Neuronal stem cell (in vitro differentiated cells): ENCODE measurements at regions not wholly inside any gene's neighbourhood (a gene's known extent, or its start where the extent isn't known, plus 50 kb on each side); places are given as distances from the start of the nearest gene placed in this dataset.

Experiments
- DNase-seq: peaks from one replicate; pipeline ENCODE4 v3.0.0-alpha.2; 2013; ENCODE audit warnings: low spot score
- H2AFZ ChIP-seq: one replicate; pipeline ENCODE4 v1.6.1; 2013; ENCODE audit warnings: mild to moderate bottlenecking, low read length, inconsistent platforms
- H2AK5ac ChIP-seq: 2 replicates; pipeline ENCODE4 v1.6.1; 2013; ENCODE audit warnings: low read depth, mild to moderate bottlenecking, inconsistent platforms, low read length, moderate library complexity, mixed read lengths
- H2BK120ac ChIP-seq: 2 replicates; pipeline ENCODE4 v1.6.1; 2013; ENCODE audit warnings: low read depth, mild to moderate bottlenecking, inconsistent platforms, low read length, moderate library complexity, mixed read lengths
- H2BK12ac ChIP-seq: one replicate; pipeline ENCODE4 v1.6.1; 2013; ENCODE audit warnings: low read length, inconsistent platforms
- H2BK15ac ChIP-seq: 2 replicates; pipeline ENCODE4 v1.6.1; 2013; ENCODE audit warnings: mild to moderate bottlenecking, low read length, inconsistent platforms, mixed read lengths
- H2BK5ac ChIP-seq: one replicate; pipeline ENCODE4 v1.6.1; 2013; ENCODE audit warnings: inconsistent platforms, mild to moderate bottlenecking, low read length, moderate library complexity
- H3K14ac ChIP-seq: one replicate; pipeline ENCODE4 v1.6.1; 2013; ENCODE audit warnings: low read length, inconsistent platforms
- H3K18ac ChIP-seq: 2 replicates; pipeline ENCODE4 v1.6.1; 2013; ENCODE audit warnings: low read length, inconsistent platforms
- H3K23ac ChIP-seq: 2 replicates; pipeline ENCODE4 v1.6.1; 2013; ENCODE audit warnings: low read depth, mild to moderate bottlenecking, mixed read lengths, low read length, inconsistent platforms; ENCODE audit not compliant: poor library complexity
- H3K27ac ChIP-seq: replicated peaks from 3 replicates; pipeline ENCODE4 v1.5.1; 2013; ENCODE audit warnings: low read length, inconsistent platforms
- H3K27me3 ChIP-seq, 3 experiments: 2 replicates each; pipeline ENCODE4 v1.6.1; 2013; ENCODE audit warnings: low read length in 3 of 3, mild to moderate bottlenecking in 2 of 3, inconsistent platforms in 1 of 3, low read depth in 1 of 3, mixed read lengths in 1 of 3, moderate library complexity in 1 of 3; ENCODE audit not compliant: control insufficient read depth in 3 of 3, insufficient read depth in 3 of 3
- H3K36me3 ChIP-seq, 2 donors: replicated peaks in 1 of 2; 2 replicates each; pipeline ENCODE4 v1.6.1; 2013; ENCODE audit warnings: low read length in 2 of 2; ENCODE audit not compliant: control insufficient read depth in 2 of 2, insufficient read depth in 2 of 2
- H3K4ac ChIP-seq: 2 replicates; pipeline ENCODE4 v1.6.1; 2013; ENCODE audit warnings: inconsistent platforms, mild to moderate bottlenecking, low read length, moderate library complexity
- H3K4me1 ChIP-seq, 2 donors: 1 replicate in 1 of 2; 2 replicates in 1 of 2; pipeline ENCODE4 v1.6.1; 2013; ENCODE audit warnings: low read length in 2 of 2, low read depth in 1 of 2; ENCODE audit not compliant: control insufficient read depth in 2 of 2, insufficient read depth in 1 of 2
- H3K4me2 ChIP-seq: one replicate; pipeline ENCODE4 v1.6.1; 2013; ENCODE audit warnings: mild to moderate bottlenecking, low read length, inconsistent platforms; ENCODE audit not compliant: insufficient read depth, poor library complexity, severe bottlenecking
- H3K4me3 ChIP-seq, 2 donors: 2 replicates each; pipeline ENCODE4 v1.5.1; 2013; ENCODE audit warnings: low read length in 2 of 2, mild to moderate bottlenecking in 2 of 2, inconsistent platforms in 1 of 2, moderate library complexity in 1 of 2
- H3K79me1 ChIP-seq: one replicate; pipeline ENCODE4 v1.6.1; 2013; ENCODE audit warnings: low read depth, mild to moderate bottlenecking, inconsistent platforms, low read length, moderate library complexity
- H3K9ac ChIP-seq: one replicate; pipeline ENCODE4 v1.6.1; 2013; ENCODE audit warnings: mild to moderate bottlenecking, low read depth, low read length, inconsistent platforms; ENCODE audit not compliant: poor library complexity
- H3K9me3 ChIP-seq, 2 donors: replicated peaks in 1 of 2; 2 replicates each; pipeline versions ENCODE3 to v1.6.1; 2013; ENCODE audit warnings: low read length in 2 of 2, mild to moderate bottlenecking in 2 of 2, inconsistent platforms in 1 of 2, low read depth in 1 of 2, mixed read lengths in 1 of 2, moderate library complexity in 1 of 2; ENCODE audit not compliant: control insufficient read depth in 2 of 2, insufficient read depth in 1 of 2
- H4K8ac ChIP-seq: one replicate; pipeline ENCODE4 v1.6.1; 2013; ENCODE audit warnings: low read depth, mild to moderate bottlenecking, inconsistent platforms, low read length, moderate library complexity
- H4K91ac ChIP-seq: one replicate; pipeline ENCODE4 v1.6.1; 2013; ENCODE audit warnings: low read length, low read depth, mild to moderate bottlenecking, inconsistent platforms; ENCODE audit not compliant: poor library complexity
- WGBS, 2 donors: extraction: QIAGEN DNeasy Blood & Tissue Kit; methylation state at CpG; one replicate each; pipeline ENCODE4 v1.1.7; 2013; ENCODE audit warnings: missing lambda C conversion rate in 2 of 2, mixed read lengths in 1 of 2; ENCODE audit not compliant: insufficient read length in 2 of 2, insufficient replicate concordance in 1 of 2; ENCODE audit errors: extremely low coverage in 2 of 2; 5-methylcytosine and 5-hydroxymethylcytosine counted together

- no peak overlapping the region for H2AFZ ChIP-seq
- no peaks in the 10 kb centered on the region for H3K4me1 ChIP-seq
- H3K79me1 ChIP-seq, result no peaks in the 10 kb centered on the region
- H3K36me3 ChIP-seq, result no peaks in the 10 kb centered on the region
- no peak overlapping the region for H3K4me3 ChIP-seq
- no peak overlapping the region for H3K4ac ChIP-seq
- H3K9me3 ChIP-seq, result peaks cover 4 to 6% of the 10 kb centered on the region in 2 donors
- no peak for DNase-seq
- H3K4me2 ChIP-seq, result no peak overlapping the region
- no peak overlapping the region for H4K8ac ChIP-seq
- H4K91ac ChIP-seq, result no peak overlapping the region
- WGBS, 2 donors, result no CpG with 5 or more reads among the region's 7 CpGs
- no peak overlapping the region for H2BK120ac ChIP-seq
- H2BK15ac ChIP-seq, result no peak overlapping the region
- no peaks in the 10 kb centered on the region for H3K27me3 ChIP-seq
- no peak overlapping the region for H2BK5ac ChIP-seq
- no peak overlapping the region for H3K14ac ChIP-seq
- no peak overlapping the region for H3K27ac ChIP-seq
- no peak overlapping the region for H3K23ac ChIP-seq
- no peak overlapping the region for H3K18ac ChIP-seq
- no peak overlapping the region for H2BK12ac ChIP-seq
- H3K9ac ChIP-seq, result no peak overlapping the region
- H2AK5ac ChIP-seq, result no peak overlapping the region
Observed at GRCh38 chr2:203802342-203803052, 65.1 kb upstream of the CTLA4 start.

GRCh38 chr2:203803053-203803429 is 64.5 kb upstream of the CTLA4 start:
- Histone ChIP-seq H3K36me3 (no peaks in the 10 kb centered on the region), H2BK15ac (no peak overlapping the region), H3K18ac (no peak overlapping the region), H3K4ac (no peak overlapping the region), H3K4me2 (no peak overlapping the region), H3K27me3 (no peaks in the 10 kb centered on the region), H3K4me1 (peaks cover 0 to 2% of the 10 kb centered on the region in 2 donors), H3K4me3 (no peak overlapping the region), H2BK120ac (no peak overlapping the region), H3K9me3 (peaks cover 4 to 6% of the 10 kb centered on the region in 2 donors), H2BK12ac (no peak overlapping the region), H3K9ac (no peak overlapping the region), H2BK5ac (no peak overlapping the region), H3K79me1 (no peaks in the 10 kb centered on the region), H4K91ac (no peak overlapping the region), H4K8ac (no peak overlapping the region), H2AFZ (no peak overlapping the region), H3K27ac (no peak overlapping the region), H3K23ac (no peak overlapping the region), H2AK5ac (no peak overlapping the region), H3K14ac (no peak overlapping the region)
- no CpG with 5 or more reads among the region's 1 CpG for WGBS, 2 donors
- no peak for DNase-seq

DNA sequence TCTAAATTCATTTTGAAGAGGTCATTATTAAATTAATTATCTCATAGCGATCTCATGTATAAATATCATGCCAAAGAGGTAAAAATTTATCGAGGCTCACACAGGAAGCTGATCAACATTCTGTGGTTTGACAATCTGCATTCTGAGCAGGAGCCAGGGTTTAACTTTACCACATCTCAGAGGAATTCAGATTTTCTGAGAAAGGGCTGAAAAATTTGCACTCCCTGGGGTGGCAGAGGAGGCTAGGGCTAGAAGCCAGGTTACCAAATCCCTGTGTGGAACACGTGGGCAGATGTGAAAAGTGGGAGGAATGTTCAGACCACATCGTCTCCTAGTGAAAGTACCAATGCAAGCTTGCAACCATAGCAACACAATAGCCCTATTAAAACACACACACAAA is 63.5 kb upstream of the CTLA4 start:
- H2BK5ac ChIP-seq, result no peak overlapping the region
- no peaks in the 10 kb centered on the region for H3K36me3 ChIP-seq
- H3K9me3 ChIP-seq, result peaks cover 4 to 6% of the 10 kb centered on the region in 2 donors
- no peak overlapping the region for H3K9ac ChIP-seq
- H3K4me2 ChIP-seq, result no peak overlapping the region
- peak overlapping the region; percentile 58 for H2AFZ ChIP-seq
- peaks cover 4 to 8% of the 10 kb centered on the region in 2 donors for H3K4me1 ChIP-seq
- no peak overlapping the region for H2BK12ac ChIP-seq
- no peak overlapping the region for H3K4me3 ChIP-seq
- no peak overlapping the region for H3K23ac ChIP-seq
- no peaks in the 10 kb centered on the region for H3K79me1 ChIP-seq
- no peak overlapping the region for H3K4ac ChIP-seq
- H2AK5ac ChIP-seq, result no peak overlapping the region
- H2BK120ac ChIP-seq, result no peak overlapping the region
- no peak overlapping the region for H4K91ac ChIP-seq
- H3K14ac ChIP-seq, result no peak overlapping the region
- WGBS, 2 donors, result no CpG with 5 or more reads among the region's 4 CpGs
- H4K8ac ChIP-seq, result no peak overlapping the region
- no peak for DNase-seq
- H3K18ac ChIP-seq, result no peak overlapping the region
- no peak overlapping the region for H3K27ac ChIP-seq
- H3K27me3 ChIP-seq, result no peaks in the 10 kb centered on the region
- no peak overlapping the region for H2BK15ac ChIP-seq

- Histone ChIP-seq H2BK5ac (no peak overlapping the region), H3K79me1 (no peaks in the 10 kb centered on the region), H3K9ac (no peak overlapping the region), H3K36me3 (no peaks in the 10 kb centered on the region), H2AFZ (no peak overlapping the region), H2BK12ac (no peak overlapping the region), H3K27me3 (no peaks in the 10 kb centered on the region), H3K4me3 (no peak overlapping the region), H3K9me3 (peaks cover 4 to 6% of the 10 kb centered on the region in 2 donors), H2BK120ac (no peak overlapping the region), H3K4ac (no peak overlapping the region), H2BK15ac (no peak overlapping the region), H3K4me2 (no peak overlapping the region), H2AK5ac (no peak overlapping the region), H3K27ac (no peak overlapping the region), H4K8ac (no peak overlapping the region), H3K18ac (no peak overlapping the region), H3K23ac (no peak overlapping the region), H4K91ac (no peak overlapping the region), H3K4me1 (peaks cover 6 to 13% of the 10 kb centered on the region in 2 donors), H3K14ac (no peak overlapping the region)
- WGBS, 2 donors, result no CpG with 5 or more reads among the region's 4 CpGs
- DNase-seq, result no peak
Observed at GRCh38 chr2:203804764-203805485, 62.6 kb upstream of the CTLA4 start.
